Smooth muscle cell of the brain vasculature (primary cell): ENCODE measurements at regions not wholly inside any gene's neighbourhood (a gene's known extent, or its start where the extent isn't known, plus 50 kb on each side); places are given as distances from the start of the nearest gene placed in this dataset.
"Not testable (repeated sequence)": the region's sequence is repeated elsewhere in the genome, so short reads cannot be mapped to it uniquely, and the experiment has no call there.

Source experiments
- DNase-seq: peaks from one replicate; pipeline ENCODE4 v3.0.0-alpha.2; 2012; ENCODE audit warnings: low read depth, low spot score

DNA sequence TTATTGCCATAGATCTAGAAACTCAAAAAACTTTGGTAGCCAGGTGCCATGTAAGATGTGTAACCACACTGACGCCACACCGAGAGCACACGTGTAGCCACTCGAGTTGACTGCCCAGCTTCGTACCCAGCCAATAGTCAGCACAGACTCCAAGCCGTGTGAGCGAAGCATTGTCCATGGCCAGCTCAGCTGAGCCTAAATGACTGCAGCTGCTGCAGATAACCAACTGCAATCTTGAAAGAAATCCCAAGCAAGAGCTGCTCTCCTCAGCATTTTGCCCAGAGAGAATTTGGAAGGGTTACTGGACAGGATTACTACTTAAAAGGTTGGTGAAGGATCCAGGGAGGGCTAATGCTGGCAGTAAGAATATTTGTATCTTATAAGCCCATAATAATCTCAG lies 193.0 kb upstream of the THRB start:
- no peak for DNase-seq

DNA sequence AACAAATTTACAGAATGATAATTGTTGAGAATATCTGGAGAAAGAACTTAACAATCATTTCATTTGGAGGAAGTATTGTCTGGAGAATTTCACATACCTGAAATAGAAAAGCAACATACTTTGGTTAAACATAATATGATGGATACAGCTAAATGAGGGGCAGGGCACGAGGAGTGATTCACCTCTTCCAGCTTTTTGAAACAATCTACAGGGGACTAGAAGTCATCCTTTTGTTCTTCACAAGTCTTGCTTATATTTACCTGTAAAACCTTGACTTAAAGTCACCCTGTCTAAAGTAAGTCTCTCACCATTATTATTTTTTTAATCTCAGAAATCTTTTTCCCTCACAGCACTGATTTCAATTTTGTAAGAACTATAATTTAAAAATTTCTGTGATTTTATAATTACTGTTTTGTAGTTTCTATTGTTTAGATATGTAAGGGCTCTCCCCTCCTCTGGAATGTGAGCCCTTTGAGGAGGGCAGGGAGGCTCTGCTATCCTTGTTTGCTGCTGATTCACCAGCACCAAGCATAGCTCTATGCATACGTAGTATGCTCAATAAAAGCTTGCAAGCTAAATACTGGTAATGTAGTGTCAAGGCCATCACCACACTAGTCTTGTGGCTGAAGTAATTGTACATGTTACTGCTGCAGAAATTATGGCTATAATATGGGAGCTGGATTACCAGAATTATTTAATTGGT lies 193.9 kb upstream of the THRB start:
- no peak for DNase-seq

DNA sequence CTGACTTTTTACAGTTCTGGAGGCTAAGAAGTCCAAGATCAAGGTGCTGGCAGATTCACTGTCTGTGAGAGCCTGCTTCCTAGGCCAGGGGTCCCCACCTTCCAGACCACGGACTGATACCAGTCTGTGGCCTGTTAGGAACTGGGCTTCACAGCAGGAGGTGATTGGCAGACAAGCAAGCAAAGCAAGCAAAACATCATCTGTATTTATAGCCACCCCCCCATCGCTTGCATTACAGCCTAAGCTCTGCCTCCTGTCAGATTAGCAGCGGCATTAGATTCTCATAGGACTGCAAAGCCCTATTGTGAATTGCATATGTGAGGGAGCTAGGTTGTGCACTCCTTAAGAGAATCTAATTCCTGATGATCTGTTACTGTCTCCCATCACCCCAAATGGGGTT lies 194.7 kb upstream of the THRB start:
- DNase-seq = no peak

DNA sequence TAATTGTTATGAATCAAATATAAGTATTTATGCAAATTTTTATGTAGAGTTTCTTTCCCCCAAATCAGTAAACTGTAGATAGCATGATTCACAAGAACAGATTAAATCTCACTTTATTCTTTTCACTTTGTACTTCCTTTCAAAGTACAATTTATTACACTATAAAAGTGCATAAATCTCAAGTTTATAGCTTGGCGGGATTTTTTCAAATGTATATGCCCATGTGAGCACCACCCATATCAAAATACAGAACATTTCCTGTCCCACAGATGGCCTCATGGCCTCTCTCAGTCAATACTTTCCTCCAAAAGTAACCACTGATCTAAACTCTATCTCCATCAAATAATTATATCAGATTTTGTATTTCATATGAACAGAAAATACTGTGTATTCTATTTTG lies 196.1 kb upstream of the THRB start:
- no peak for DNase-seq

DNA sequence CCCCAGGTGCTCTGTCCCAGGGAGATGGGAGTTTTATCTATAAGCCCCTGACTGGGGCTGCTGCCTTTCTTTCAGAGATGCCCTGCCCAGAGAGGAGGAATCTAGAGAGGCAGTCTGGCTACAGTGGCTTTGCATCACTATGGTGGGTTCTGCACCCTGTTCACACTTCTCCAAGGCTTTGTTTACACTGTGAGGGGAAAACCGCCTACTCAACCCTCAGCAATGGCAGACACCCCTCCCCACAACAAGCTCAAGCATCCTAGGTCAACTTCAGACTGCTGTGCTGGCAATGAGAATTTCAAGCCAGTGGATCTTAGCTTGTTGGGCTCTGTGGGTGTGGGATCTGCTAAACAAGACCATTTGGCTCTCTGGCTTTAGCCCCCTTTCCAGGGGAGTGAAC lies 204.4 kb upstream of the THRB start:
- not testable (repeated sequence) for DNase-seq

DNA sequence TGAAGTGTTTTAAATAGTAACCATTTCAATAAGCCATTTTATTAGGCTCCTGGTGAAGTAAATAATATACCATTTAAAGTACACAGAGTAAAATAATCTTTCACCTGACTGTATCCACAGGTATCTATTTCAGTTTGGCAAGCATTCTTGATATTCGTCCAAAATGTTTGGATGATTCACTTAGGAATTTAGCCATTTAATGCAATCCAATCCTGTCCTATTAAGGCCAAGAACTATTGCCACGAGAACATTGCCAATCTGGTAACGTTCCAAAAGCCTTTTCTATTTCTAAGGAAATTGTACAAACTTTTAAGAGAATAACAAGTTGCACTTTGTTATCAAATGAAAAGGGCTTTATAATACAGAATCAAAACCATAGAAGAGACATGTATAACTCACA lies 209.8 kb upstream of the THRB start:
- no peak for DNase-seq

DNA sequence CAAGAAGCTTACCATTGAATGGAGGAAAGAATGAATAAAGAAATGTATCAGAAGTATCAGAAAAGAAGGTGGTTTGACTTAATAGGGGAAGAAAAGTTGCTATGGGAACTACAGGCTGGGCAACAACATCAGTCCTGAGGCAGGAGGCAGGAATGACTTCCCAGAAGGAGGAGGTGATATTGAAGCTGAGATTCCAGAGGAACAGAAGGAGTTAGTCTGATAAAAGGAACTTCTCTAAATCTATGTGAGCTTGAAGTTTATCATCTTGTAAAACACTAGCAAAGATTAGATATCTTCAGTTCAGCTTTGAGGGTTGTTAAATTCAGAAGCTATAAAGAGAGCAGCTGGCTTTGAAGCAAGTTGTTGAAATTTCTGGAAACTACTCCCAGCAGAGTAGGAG lies 213.3 kb upstream of the THRB start:
- no peak for DNase-seq

DNA sequence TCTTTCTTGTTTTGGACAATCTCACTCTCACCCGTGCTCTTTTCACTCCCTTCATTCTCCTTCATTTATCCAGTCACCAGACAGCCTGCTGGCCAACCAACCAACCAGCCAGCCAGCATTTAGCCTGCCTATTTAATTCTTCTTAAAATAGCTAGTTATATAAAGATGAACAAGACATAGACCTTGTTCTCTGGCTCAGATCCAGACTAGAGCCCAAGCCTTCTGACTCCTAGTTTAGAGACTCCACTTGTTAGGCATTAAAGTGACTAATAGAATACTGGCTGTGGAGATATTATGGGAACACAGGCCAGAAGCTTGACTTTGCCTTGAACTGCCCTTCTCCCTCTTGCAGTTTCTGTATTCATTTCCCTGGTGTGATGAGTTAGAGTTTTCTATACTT lies 215.3 kb upstream of the THRB start:
- DNase-seq = no peak

DNA sequence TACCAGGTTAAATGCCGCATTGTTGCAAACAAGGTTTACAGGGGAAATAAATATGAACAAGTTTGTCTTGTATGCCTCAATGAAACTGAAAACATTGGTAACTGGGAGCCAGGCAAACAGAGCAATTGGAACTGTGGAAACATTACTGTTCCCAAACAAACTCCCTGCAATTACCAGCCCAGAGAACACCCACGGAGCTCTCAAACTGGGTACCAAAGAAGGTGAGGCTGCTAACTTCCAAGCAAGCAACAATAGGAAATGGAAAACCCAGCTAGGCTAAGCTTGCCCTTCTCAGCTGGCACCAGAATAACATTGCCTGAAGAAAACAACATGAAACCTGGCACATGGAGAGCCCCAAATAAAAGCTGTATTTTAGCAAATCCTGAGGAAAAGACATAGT lies 218.9 kb upstream of the THRB start:
- DNase-seq = no peak

DNA sequence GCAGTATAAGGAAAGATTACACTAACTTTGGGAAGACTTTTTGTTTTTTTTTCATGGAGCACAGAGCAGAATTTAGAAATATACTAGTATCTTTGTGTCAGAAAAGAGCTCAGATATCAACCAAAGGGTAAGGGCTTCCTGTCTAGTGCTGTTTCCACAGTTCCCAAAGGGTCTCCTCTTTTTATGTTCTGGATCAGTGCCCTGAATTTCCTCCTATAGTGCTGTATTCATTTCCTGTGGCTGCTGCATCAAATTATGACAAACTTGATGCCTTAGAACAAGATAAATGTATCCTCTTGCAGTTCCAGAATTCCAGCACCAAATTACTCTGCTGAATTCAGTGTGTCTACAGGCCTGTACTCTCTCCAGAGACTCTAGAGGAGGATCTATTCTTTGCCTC lies 219.8 kb upstream of the THRB start:
- DNase-seq = no peak

DNA sequence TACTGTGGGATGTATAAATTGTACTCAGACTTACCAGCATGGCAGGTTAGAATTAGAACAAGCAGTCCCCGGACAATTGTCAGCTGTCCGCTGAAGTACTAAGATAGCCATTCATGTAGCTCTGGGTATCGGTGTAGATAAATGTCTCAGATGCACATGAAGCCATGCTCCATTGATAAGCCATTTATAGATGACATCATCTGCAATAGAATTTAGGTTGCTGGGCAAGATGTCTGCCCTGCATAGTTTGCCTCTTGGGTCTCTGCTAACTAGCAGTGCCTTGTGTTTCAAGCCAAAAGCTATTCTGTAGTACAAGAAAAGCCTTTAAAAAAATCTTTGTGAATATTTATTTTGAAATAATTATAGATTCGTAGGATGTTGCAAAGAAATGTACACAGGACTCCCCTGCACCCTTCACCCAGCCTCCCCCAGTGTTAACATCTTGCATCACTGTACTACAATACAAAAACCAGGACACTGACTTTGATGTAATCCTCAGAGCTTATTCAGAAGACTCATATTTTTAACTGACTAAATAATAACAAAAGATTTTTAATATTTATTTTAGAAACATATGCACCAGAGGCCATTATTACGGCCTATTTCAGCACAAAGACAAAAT lies 220.6 kb upstream of the THRB start:
- no peak for DNase-seq

DNA sequence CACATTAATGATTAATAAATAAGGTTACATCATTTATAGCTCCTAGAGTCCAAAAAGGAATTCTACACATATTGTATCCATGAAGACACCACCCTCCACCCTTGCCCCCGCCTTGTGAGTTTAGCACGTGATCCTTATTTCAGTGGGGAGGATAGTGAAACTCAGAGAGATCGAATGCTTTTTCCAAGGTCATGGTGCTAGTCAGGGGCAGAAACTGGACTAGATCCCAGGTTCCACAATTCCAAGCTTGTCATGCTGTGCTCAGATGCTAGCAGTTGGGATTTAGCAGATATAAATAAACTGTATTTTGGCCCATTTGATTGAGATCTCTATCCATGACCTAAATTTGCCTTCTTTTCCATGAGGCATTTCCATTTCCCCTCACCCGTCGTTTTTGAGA lies 227.4 kb upstream of the THRB start:
- no peak for DNase-seq

DNA sequence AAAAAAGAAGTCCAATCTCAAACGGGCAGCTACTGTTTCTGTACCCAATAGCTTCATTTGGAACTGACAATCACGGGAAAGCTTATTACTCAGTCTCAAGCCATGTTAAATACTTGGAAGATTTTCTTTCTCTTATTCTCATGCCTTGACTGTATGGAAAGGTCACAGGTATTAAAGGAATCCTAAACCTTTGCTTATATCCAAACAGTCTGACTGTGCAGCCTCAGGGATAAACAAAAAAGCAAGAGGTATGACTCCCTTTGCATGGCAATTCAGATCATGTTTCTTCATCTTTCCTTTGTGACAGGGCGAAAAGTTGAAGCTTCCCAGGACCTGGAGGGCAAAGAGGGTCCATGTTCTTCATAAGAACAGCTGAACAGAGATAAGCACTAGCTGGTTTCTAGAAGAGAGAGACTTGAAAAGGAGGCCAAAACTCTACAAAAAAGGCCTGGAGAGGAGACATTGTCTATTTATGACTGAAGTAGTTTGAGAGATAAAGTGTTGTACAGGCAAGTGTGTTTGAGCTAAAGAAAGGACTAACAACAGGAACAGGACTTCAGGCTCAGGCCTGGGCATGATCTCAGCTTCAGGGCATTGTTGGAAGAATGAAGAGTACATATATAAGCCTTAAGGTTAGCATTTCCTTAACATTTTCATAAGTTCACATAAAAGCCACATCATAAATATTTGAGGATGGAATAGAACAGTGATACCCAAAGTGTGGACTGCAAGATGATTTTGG lies 231.0 kb upstream of the THRB start:
- no peak for DNase-seq

DNA sequence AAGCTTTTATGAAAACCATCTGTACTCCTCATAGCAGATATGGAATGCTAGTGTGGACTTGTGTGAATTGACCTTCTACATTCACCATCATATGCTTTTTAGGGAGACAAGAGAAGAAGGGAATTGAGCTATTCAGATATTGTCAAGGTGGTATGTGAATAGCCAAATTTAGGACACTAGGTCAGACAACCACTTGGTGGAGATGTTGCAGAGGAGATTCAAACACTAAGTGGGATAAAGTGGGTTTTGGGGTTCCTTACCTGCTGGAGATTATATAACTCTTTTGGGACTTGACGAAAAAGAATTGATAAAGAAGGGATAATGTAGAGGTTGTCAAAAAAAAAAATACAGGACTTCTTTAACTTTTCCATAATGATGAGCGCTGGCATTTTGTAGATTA lies 231.8 kb upstream of the THRB start:
- DNase-seq = no peak

DNA sequence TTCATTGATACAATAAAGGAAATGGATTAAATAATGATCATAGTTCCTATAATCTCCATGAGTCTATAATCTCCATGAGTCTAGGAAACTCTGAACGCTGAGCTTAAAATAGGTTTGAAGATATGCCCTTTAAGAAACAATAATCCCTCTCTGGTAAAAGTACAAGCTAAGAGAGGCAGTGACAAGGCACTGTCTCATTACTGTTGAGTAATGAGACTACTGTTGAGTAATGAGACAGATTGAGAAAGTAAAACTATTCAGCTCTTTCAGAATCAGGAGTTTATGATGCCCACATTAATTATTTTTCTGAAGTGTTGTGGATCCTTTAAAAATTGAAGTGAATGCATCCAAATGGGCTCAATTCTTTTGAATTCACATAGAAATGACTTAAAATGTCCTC lies 235.5 kb upstream of the THRB start:
- DNase-seq = no peak

DNA sequence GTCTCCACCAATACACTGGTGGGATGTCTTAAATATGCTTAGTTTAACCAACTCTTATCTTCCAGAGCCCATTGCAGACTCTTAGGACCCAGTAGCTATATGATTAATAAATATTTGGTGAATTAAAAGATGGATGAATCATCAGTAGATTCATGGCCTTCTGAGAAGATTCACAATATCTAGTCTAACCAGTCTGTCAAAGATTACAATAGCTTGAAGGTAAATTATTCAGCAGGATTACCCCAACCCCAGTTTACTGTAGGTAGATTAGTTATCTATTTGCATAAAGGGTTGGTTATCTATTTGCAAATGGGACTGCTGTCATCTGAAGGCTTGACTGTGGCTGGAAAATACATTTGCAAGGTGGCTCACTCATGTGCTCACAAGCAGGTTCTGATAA lies 239.4 kb upstream of the THRB start:
- DNase-seq = no peak

DNA sequence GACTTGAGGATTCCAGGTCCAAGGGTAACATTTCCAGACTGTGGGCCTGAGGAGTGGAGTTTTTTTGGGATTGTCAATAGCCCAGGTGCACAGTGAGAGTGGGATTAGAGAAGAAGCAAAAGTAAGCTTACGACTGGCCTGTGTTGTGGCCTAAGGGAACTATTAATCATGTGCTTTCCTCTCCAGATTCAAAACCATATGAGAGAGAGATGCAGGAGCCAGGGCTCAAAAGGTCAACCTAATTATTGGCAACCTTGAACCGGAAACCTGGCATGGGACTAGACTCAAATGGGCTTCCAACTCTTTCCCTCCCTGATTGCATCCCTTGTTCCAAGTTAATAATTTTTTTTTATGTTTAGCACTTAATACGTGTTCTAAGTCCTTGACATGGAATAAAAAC lies 242.1 kb upstream of the THRB start:
- DNase-seq = no peak

DNA sequence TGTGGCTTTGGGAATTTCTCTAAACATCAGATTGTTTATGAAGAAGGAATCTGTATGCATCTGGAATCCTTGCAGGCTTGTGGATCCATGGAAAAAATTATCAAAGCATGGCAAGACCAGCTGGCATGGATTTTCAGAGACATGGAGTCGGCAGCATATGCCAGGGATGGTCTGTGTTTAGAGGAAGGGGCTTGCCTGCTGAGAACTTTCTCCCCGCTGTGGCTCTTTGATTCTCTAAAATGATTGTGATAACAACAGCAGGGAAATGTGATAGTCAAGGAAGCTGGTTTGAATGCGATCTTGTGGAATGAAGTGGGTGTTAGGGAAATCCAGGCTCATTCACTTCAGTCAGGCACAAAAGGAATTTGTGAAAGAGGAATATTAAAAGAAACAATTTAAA lies 245.7 kb upstream of the THRB start:
- DNase-seq = no peak

DNA sequence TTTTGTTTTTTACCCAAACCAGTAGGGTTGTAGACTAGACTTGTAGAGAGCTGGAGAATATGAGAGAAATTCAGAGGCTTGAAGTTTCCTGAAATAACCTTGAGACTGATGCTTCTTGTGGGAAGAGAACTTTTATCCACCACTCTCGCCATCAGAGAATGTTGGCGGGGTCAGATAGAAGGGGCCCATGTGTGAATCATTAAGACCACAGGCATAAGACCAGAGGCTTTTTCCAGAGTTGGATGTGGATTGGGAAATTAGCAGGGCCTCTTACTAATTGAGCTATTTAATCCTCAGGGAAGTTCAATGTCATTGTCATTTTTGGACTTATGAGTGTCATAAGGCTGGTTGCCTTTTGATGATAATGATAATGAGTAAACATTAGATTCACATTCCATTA lies 246.9 kb upstream of the THRB start:
- DNase-seq = no peak

DNA sequence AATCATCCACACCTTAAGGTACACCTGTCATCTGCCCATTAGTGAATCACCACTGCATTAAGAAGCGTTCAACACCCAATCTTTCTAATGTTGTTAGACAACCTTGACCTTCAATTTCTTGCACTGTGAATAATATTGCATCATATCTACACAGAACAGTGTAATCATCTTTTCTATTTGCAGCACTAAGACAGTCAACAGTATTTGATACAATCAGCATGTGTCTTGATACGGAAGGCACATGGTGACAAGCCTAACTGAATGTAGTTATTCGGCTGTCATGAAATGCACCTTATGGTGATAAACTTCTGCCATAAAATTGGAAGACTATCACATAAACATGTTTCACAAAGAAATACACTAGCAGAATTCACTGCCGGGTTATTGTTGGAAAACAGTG lies 253.9 kb upstream of the THRB start:
- no peak for DNase-seq

DNA sequence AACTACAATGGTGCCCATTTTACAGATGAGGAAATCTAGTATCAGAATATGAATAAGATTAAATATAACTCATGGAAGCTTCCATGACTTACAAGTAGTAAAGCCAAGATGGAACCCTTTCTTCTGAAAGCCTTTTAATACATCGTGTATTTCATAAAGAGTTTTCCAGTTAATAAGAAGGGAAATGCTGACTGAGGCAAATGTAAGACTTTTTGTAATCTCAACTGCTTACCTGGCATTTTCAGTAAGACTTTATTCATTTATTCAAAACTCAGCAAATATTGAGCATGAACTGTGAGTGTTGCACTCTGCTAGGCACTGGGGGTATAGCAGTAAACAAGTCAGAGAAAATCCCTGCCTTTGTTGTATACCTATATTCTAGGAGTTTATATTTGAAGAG lies 256.4 kb upstream of the THRB start:
- DNase-seq = no peak

DNA sequence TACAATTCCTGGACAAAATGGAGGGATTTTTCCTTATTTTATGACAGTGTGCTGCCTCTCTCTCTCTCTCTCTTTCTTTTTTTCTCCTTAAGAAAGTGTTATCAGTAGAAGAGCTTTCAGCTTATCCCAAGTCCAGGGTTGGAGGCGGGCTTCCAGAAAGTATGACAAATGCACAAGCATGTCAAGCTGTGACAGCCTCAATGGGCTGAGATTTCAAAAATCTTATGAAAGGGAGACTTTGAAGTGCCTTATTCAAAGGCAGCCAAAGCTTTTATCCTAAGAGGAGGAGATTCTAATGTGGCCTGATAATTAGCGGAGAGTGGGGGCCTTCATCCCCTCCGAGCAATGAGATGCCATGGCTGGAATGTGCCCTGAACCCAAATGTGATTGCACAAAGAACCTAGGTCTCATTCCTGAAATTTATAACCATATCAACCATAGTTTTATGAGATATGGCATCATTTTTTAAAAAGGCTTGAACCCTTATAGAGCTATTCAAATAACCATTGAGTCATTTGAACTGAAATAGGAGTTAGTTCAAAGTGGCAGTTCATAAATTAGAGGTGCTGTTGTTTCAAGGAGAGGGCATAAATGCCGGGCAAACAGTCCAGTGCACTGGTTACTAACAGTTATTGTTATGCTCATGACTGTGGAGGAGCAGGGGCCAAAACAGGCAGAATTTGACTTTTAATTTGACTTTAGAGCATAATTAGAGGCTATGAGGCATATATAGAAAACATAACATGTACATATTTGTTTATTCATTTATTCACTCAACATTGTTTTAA lies 261.6 kb upstream of the THRB start:
- no peak for DNase-seq
